Ovary (tissue), 3 donors: ENCODE measurements at regions not wholly inside any gene's neighbourhood (a gene's known extent, or its start where the extent isn't known, plus 50 kb on each side); places are given as distances from the start of the nearest gene placed in this dataset.
A peak's percentile ranks its signal among the peaks of the same experiment; 100 is the strongest.

ENCODE experiments used
- CTCF ChIP-seq, 3 donors: fragments of 450-650 bp in 2 of 3; fragments of 200-600 bp in 1 of 3; IDR thresholded peaks; one replicate each; pipeline versions ENCODE4 v1.5.1 to v1.8.0; 2016 to 2022; ENCODE audit warnings: antibody characterized with exemption in 3 of 3, mild to moderate bottlenecking in 1 of 3
- EP300 ChIP-seq: sonication (generic); formaldehyde crosslinking; IDR thresholded peaks from one replicate; pipeline ENCODE4 v1.6.1; 2017; ENCODE audit warnings: antibody characterized with exemption
- donor health status: DM: no; HTN: no; CAD: no.

GRCh38 chrX:87338510-87338909, 179.1 kb upstream of the KLHL4 start:
- TF ChIP-seq CTCF (IDR thresholded peaks at IDR 0.05) (peak in 1 of 3 donors; percentile 34), EP300 (no peak)
